Heart right ventricle (tissue), 16 donors: ENCODE measurements at regions not wholly inside any gene's neighbourhood (a gene's known extent, or its start where the extent isn't known, plus 50 kb on each side); places are given as distances from the start of the nearest gene placed in this dataset.

Source experiments
- ATAC-seq, 8 donors: fragments of 200-7000 bp; cut with Tn5 transposase; one replicate each; pipeline ENCODE4 v1.9.1; 2020; ENCODE audit warnings: mild to moderate bottlenecking in 8 of 8, moderate library complexity in 8 of 8, moderate number of reproducible peaks in 1 of 8
- DNase-seq, 2 donors: peaks; one replicate each; pipeline ENCODE4 v3.0.0-alpha.2; 2020
- H3K27ac ChIP-seq, 10 donors: fragments of 200-600 bp; sonication (generic) in 2 of 10; one replicate each; pipeline versions ENCODE4 v1.5.0 to v1.8.0; 2020 to 2022; ENCODE audit warnings: mild to moderate bottlenecking in 3 of 10
- H3K27me3 ChIP-seq, 7 donors: fragments of 200-600 bp; one replicate each; pipeline ENCODE4 v1.8.0; 2021 to 2022; ENCODE audit warnings: mild to moderate bottlenecking in 2 of 7
- H3K36me3 ChIP-seq, 9 donors: fragments of 200-600 bp; sonication (generic) in 1 of 9; one replicate each; pipeline versions ENCODE4 v1.5.0 to v1.8.0; 2020 to 2022; ENCODE audit warnings: mild to moderate bottlenecking in 2 of 9
- H3K4me1 ChIP-seq, 9 donors: fragments of 200-600 bp; sonication (generic) in 1 of 9; one replicate each; pipeline versions ENCODE4 v1.5.0 to v1.8.0; 2020 to 2022; ENCODE audit warnings: mild to moderate bottlenecking in 4 of 9
- H3K4me3 ChIP-seq, 10 donors: fragments of 200-600 bp; sonication (generic) in 2 of 10; one replicate each; pipeline versions ENCODE4 v1.5.0 to v1.8.0; 2020 to 2022; ENCODE audit warnings: mild to moderate bottlenecking in 7 of 10, moderate library complexity in 2 of 10
- H3K9me3 ChIP-seq, 11 donors: fragments of 200-600 bp in 10 of 11; sonication (generic) in 2 of 11; one replicate each; pipeline versions ENCODE4 v1.5.0 to v1.8.0; 2013 to 2022; ENCODE audit warnings: mild to moderate bottlenecking in 2 of 11, control low read depth in 1 of 11, moderate library complexity in 1 of 11
- CTCF ChIP-seq, 9 donors: fragments of 200-600 bp; sonication (generic) in 2 of 9; IDR thresholded peaks; one replicate each; pipeline versions ENCODE4 v1.5.0 to v1.8.0; 2021 to 2022; ENCODE audit warnings: antibody characterized with exemption in 9 of 9, mild to moderate bottlenecking in 5 of 9, moderate library complexity in 1 of 9
- WGBS, 2 donors: extraction: QIAGEN DNeasy Blood & Tissue Kit; methylation state at CpG; one replicate each; pipeline ENCODE4 v1.1.7; 2013; ENCODE audit warnings: inconsistent platforms in 1 of 2; 5-methylcytosine and 5-hydroxymethylcytosine counted together
- intact Hi-C, 10 donors: fragments of 100-400 bp; cut with DNase I; formaldehyde crosslinking; loops; one replicate each; pipeline versions ENCODE4 v1.11.1 to v1.14.2; 2022
- donor health status: Arrhythmogenic right ventricular cardiomyopathy.
- donor health status: ischemic (EF 13 %, LVEDD 7.1; RV severe dilation, severe dysfunction).
- donor health status: healthy with polysubstance abuse.
- donor health status: DM: no; HTN: yes; CAD: no.
- donor health status: DM: no; HTN: no; CAD: no.
- donor health status: ischemic (EF 25% LVEDD 6.9; RV normal size, moderate dysfunction).
- donor health status: ischemic (EF 25% LVEDD 5.7; RV mildly dilated, moderate dysfunction).
- donor health status: healthy.
- donor health status: DM: yes; HTN: yes; CAD: no.
- donor health status: Ischemic cardiomyopathy.
- donor health status: ischemic (EF 35%, LVEDD 5.7; RV mildly dilated, moderate dysfunction).
- donor health status: nonischemic (EF 11% LVEDD 7.7; RV severe dilation, severe dysfunction).
- donor health status: DM: yes; HTN: yes; CAD: no.
- donor health status: PGD.
- donor health status: ischemic (EF 29% LVEDD 5.4; RV normal size, mild dysfunction).
- donor health status: nonischemic (EF 23%, LVEDD 6.1; RV moderate dilation, normal function).

GRCh38 chr3:17945018-17945798 is 202.8 kb upstream of the TBC1D5 start:
- H3K4me3 ChIP-seq, result no peak overlapping the region
- DNase-seq (no peak), ATAC-seq (no peak)
- H3K4me1 ChIP-seq, result peaks cover 0 to 20% (median 6%) of the 10 kb centered on the region in 9 donors
- peaks cover 0 to 4% (median 0%) of the 10 kb centered on the region in 7 donors for H3K27me3 ChIP-seq
- no peaks in the 10 kb centered on the region for H3K9me3 ChIP-seq
- WGBS, 2 donors, result 22 to 25% methylated on average over 2 of the region's 2 CpGs
- TF ChIP-seq CTCF (IDR thresholded peaks at IDR 0.05), result no peak
- no peak overlapping the region for H3K27ac ChIP-seq
- intact Hi-C loops, result no loop called here
- no peaks in the 10 kb centered on the region for H3K36me3 ChIP-seq

- Histone ChIP-seq H3K4me1 (peaks cover 0 to 28% (median 6%) of the 10 kb centered on the region in 9 donors), H3K4me3 (no peak overlapping the region), H3K9me3 (no peaks in the 10 kb centered on the region), H3K27me3 (no peaks in the 10 kb centered on the region), H3K36me3 (no peaks in the 10 kb centered on the region), H3K27ac (no peak overlapping the region)
- TF ChIP-seq CTCF (IDR thresholded peaks at IDR 0.05), result no peak
- intact Hi-C loops, result no loop called here
- DNase-seq (no peak), ATAC-seq (no peak)
- WGBS, 2 donors, result 82 to 83% methylated on average over 2 of the region's 2 CpGs
These were observed 200.4 kb upstream of the TBC1D5 start for GRCh38 chr3:17942856-17943255.

- intact Hi-C loops, result no loop called here
- H3K27ac ChIP-seq, result no peak overlapping the region
- no peak for ATAC-seq
- no peak for DNase-seq
- TF ChIP-seq CTCF (IDR thresholded peaks at IDR 0.05), result no peak
- peaks cover 0 to 33% (median 5%) of the 10 kb centered on the region in 9 donors for H3K4me1 ChIP-seq
- no peak overlapping the region for H3K4me3 ChIP-seq
- H3K9me3 ChIP-seq, result no peaks in the 10 kb centered on the region
- no peaks in the 10 kb centered on the region for H3K27me3 ChIP-seq
- no peaks in the 10 kb centered on the region for H3K36me3 ChIP-seq
These were observed 199.3 kb upstream of the TBC1D5 start for GRCh38 chr3:17941766-17942165.

- intact Hi-C loops, result no loop called here
- H3K4me1 ChIP-seq, result peaks cover 0 to 27% (median 5%) of the 10 kb centered on the region in 9 donors
- H3K9me3 ChIP-seq, result no peaks in the 10 kb centered on the region
- H3K4me3 ChIP-seq, result no peak overlapping the region
- H3K27ac ChIP-seq, result no peak overlapping the region
- peaks cover 0 to 3% (median 0%) of the 10 kb centered on the region in 7 donors for H3K27me3 ChIP-seq
- TF ChIP-seq CTCF (IDR thresholded peaks at IDR 0.05), result no peak
- no peak for ATAC-seq
- H3K36me3 ChIP-seq, result no peaks in the 10 kb centered on the region
- WGBS, 2 donors, result 92% methylated on average over 2 of the region's 2 CpGs
- DNase-seq, result no peak
These were observed 198.7 kb upstream of the TBC1D5 start for GRCh38 chr3:17941152-17941551.
